GM23248 (cell line): ENCODE measurements at regions not wholly inside any gene's neighbourhood (a gene's known extent, or its start where the extent isn't known, plus 50 kb on each side); places are given as distances from the start of the nearest gene placed in this dataset.

Source experiments
- EZH2 ChIP-seq: fragments of 200-600 bp; sonication (generic); IDR thresholded peaks from 2 replicates; pipeline ENCODE4 v1.6.1; 2018; ENCODE audit warnings: antibody characterized with exemption, mild to moderate bottlenecking; ENCODE audit not compliant: insufficient read depth, poor library complexity, severe bottlenecking
- EZH2phosphoT487 ChIP-seq: fragments of 200-600 bp; sonication (generic); IDR thresholded peaks from 2 replicates; pipeline ENCODE4 v1.6.1; 2018; ENCODE audit warnings: antibody characterized with exemption, moderate library complexity, mild to moderate bottlenecking, low read depth; ENCODE audit not compliant: insufficient read depth

DNA sequence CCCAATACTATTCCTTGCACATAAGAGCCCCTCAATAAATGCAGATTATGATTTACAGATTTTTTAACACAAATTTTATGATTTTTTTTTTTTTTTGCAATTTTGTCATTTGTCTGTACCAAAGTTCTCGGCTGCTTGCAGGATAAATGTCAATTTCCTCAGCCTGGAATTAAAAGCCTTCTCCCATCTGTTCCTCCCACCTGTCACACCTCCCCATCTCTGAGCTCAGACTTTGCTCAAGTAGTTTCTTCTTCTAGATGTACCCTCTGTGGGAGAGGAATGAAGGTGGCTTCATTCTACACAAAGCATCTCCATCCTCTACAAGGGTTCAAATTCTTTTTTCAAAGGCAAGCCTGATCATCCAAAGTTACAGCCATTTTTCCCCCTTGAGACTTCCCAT lies 153.7 kb upstream of the GRAMD2B start:
- TF ChIP-seq EZH2: no peak
- no peak for TF ChIP-seq EZH2phosphoT487
